Peyer's patch (tissue), 4 donors: ENCODE measurements at regions not wholly inside any gene's neighbourhood (a gene's known extent, or its start where the extent isn't known, plus 50 kb on each side); places are given as distances from the start of the nearest gene placed in this dataset.

Experiments
- DNase-seq, 3 donors: peaks; one replicate each; pipeline ENCODE4 v3.0.0-alpha.2; 2017 to 2019
- H3K27ac ChIP-seq, 4 donors: fragments of 200-600 bp; sonication (generic); one replicate each; pipeline ENCODE4 v1.5.1; 2016 to 2019
- H3K27me3 ChIP-seq, 2 donors: fragments of 200-600 bp; sonication (generic); one replicate each; pipeline ENCODE4 v1.5.1; 2019
- H3K36me3 ChIP-seq, 3 donors: fragments of 200-600 bp; sonication (generic); one replicate each; pipeline ENCODE4 v1.5.1; 2016 to 2019
- H3K4me1 ChIP-seq, 4 donors: fragments of 200-600 bp; sonication (generic); one replicate each; pipeline ENCODE4 v1.5.1; 2016 to 2019
- H3K4me3 ChIP-seq, 4 donors: fragments of 200-600 bp; sonication (generic); 1 replicate in 3 of 4; 2 replicates in 1 of 4; pipeline ENCODE4 v1.5.1; 2016 to 2019; ENCODE audit warnings: mild to moderate bottlenecking in 1 of 4
- H3K9me3 ChIP-seq, 4 donors: fragments of 200-600 bp; sonication (generic); one replicate each; pipeline ENCODE4 v1.5.1; 2016 to 2019; ENCODE audit warnings: mild to moderate bottlenecking in 1 of 4
- CTCF ChIP-seq, 6 experiments: fragments of 450-650 bp in 4 of 6; fragments of 200-600 bp in 2 of 6; sonication (generic) in 1 of 6; IDR thresholded peaks; one replicate each; pipeline ENCODE4 v1.5.1; 2017 to 2019; ENCODE audit warnings: antibody characterized with exemption in 6 of 6, mild to moderate bottlenecking in 3 of 6, moderate library complexity in 1 of 6
- POLR2A ChIP-seq, 2 donors: fragments of 450-650 bp; IDR thresholded peaks; one replicate each; pipeline ENCODE4 v1.5.1; 2017; ENCODE audit warnings: antibody characterized with exemption in 2 of 2, mild to moderate bottlenecking in 2 of 2, moderate library complexity in 2 of 2

GRCh38 chr2:11045294-11045693 is 110.0 kb upstream of the SLC66A3 start:
- TF ChIP-seq CTCF (IDR thresholded peaks at IDR 0.05): no peak
- no peak for TF ChIP-seq POLR2A (IDR thresholded peaks at IDR 0.05)
- Histone ChIP-seq H3K9me3 (no peaks in the 10 kb centered on the region), H3K4me1 (no peaks in the 10 kb centered on the region)

GRCh38 chr2:11048335-11049008 is 106.8 kb upstream of the SLC66A3 start:
- Histone ChIP-seq H3K27me3 (no peaks in the 10 kb centered on the region), H3K4me3 (no peak overlapping the region), H3K9me3 (no peaks in the 10 kb centered on the region), H3K27ac (no peak overlapping the region), H3K36me3 (no peaks in the 10 kb centered on the region), H3K4me1 (no peaks in the 10 kb centered on the region)
- no peak for DNase-seq
- TF ChIP-seq POLR2A (IDR thresholded peaks at IDR 0.05) (no peak), CTCF (IDR thresholded peaks at IDR 0.05) (no peak)

More at GRCh38 chr2:11045294-11045693, 110.0 kb upstream of the SLC66A3 start:
- Histone ChIP-seq H3K4me3 (no peak overlapping the region), H3K36me3 (no peaks in the 10 kb centered on the region), H3K27me3 (no peaks in the 10 kb centered on the region), H3K27ac (no peak overlapping the region)
- no peak for DNase-seq

- no peaks in the 10 kb centered on the region for H3K27me3 ChIP-seq
- H3K4me1 ChIP-seq: no peaks in the 10 kb centered on the region
- H3K4me3 ChIP-seq: no peak overlapping the region
- TF ChIP-seq POLR2A (IDR thresholded peaks at IDR 0.05) (no peak), CTCF (IDR thresholded peaks at IDR 0.05) (no peak)
- H3K9me3 ChIP-seq: no peaks in the 10 kb centered on the region
- H3K36me3 ChIP-seq: no peaks in the 10 kb centered on the region
- DNase-seq: no peak
- no peak overlapping the region for H3K27ac ChIP-seq
These were observed 104.7 kb upstream of the SLC66A3 start for GRCh38 chr2:11050565-11050964.

GRCh38 chr2:11051280-11051679 is 104.0 kb upstream of the SLC66A3 start:
- no peaks in the 10 kb centered on the region for H3K9me3 ChIP-seq
- no peak overlapping the region for H3K27ac ChIP-seq
- no peaks in the 10 kb centered on the region for H3K27me3 ChIP-seq
- no peaks in the 10 kb centered on the region for H3K36me3 ChIP-seq
- no peaks in the 10 kb centered on the region for H3K4me1 ChIP-seq
- no peak overlapping the region for H3K4me3 ChIP-seq
- no peak for TF ChIP-seq CTCF (IDR thresholded peaks at IDR 0.05)
- TF ChIP-seq POLR2A (IDR thresholded peaks at IDR 0.05): no peak
- no peak for DNase-seq

- Histone ChIP-seq H3K27me3 (no peaks in the 10 kb centered on the region), H3K9me3 (no peaks in the 10 kb centered on the region), H3K4me1 (no peaks in the 10 kb centered on the region), H3K27ac (no peak overlapping the region), H3K36me3 (no peaks in the 10 kb centered on the region), H3K4me3 (no peak overlapping the region)
- TF ChIP-seq CTCF (IDR thresholded peaks at IDR 0.05) (no peak), POLR2A (IDR thresholded peaks at IDR 0.05) (no peak)
- DNase-seq: no peak
These were observed 101.7 kb upstream of the SLC66A3 start for GRCh38 chr2:11053546-11053945.
